GM21529 (cell line): ENCODE measurements at regions not wholly inside any gene's neighbourhood (a gene's known extent, or its start where the extent isn't known, plus 50 kb on each side); places are given as distances from the start of the nearest gene placed in this dataset.

Experiments
- ATAC-seq: cut with Tn5 transposase; IDR thresholded peaks from one replicate; pipeline ENCODE4 v1.9.1; 2021; ENCODE audit not compliant: unreplicated experiment

GRCh38 chr1:63034256-63034655 lies 250.3 kb downstream of the ATG4C start:
- no peak for ATAC-seq

DNA sequence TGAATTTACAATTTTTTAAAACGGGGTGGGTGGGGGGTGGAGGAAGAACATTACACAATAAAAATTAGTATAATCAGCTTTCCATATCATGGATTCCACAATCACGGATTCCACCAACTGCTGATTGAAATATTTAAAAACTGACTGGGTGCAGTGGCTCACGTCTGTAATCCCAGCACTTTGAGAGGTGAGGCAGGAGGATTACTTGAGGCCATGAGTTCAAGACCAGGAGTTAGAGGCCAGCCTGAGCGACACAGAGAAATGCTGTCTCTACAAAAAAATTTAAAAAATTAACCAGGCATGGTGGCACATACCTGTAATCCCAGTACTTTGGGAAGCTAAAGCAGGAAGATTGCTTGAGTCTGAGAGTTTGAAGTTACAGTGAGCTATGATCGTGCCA lies 254.7 kb downstream of the ATG4C start:
- ATAC-seq, result no peak

DNA sequence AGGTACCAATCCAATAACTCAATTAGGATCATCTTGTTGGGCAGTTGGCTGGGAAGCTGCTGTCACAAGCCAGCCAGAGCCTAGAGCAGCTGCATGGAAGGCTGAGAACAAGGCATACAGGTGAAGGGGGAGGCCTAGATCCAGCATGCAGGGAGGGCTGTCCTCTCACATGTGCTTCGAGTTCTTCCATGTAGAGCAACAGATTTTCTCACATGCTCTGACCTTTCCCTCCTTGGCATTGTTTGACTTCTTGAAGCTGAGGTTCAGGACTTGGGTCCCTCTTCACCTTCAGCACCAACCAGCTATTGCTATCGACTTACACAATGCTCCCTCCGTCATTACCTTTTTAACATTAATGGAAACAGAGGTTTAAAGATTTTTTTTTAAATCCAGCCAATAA lies 257.7 kb downstream of the ATG4C start:
- no peak for ATAC-seq

DNA sequence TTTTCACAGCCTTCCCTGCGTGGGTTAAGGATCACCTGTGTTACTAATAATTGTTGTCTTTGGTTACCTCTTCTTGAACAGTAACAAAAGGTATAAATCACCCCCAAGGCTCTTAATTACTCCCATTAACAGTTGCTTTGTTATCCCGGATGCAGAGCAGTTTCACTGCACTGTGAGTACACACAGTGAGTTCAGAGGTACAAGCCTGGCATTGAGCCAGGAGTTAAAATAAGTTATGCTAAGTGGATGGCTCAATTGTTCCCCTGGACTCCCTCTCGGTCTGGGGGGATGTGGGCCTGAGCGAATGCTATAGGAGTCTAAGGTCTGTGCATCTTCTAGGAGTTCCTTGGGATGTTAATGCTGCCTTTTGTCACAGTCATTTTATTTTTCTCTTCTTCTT lies 258.3 kb downstream of the ATG4C start:
- no peak for ATAC-seq

- ATAC-seq, result peak; percentile 52
Observed at GRCh38 chr1:63046539-63046938, 262.6 kb downstream of the ATG4C start.

- ATAC-seq, result no peak
Observed at GRCh38 chr1:63049135-63049534, 265.2 kb downstream of the ATG4C start.

GRCh38 chr1:63051356-63051755 lies 267.4 kb downstream of the ATG4C start:
- no peak for ATAC-seq

GRCh38 chr1:63051886-63052285 lies 268.0 kb downstream of the ATG4C start:
- no peak for ATAC-seq

DNA sequence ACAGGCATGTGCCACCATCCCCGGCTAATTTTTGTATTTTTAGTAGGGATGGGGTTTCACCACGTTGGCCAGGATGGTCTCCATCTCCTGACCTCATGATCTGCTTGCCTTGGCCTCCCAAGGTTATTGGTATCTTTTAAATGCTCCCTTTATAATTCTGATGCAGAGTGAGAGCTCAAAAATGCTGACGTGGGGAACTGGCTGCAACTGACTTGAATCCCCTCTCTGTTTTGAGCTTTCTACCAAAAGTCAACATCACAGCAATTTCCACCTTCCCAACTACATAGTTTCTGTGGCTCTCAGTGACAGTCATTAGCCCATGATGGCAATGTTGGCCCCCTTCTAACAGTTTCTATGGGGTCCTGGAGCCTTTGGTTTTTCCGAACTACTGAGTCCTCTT lies 268.2 kb upstream of the FOXD3 start:
- no peak for ATAC-seq

GRCh38 chr1:63063367-63063766 lies 259.0 kb upstream of the FOXD3 start:
- no peak for ATAC-seq

GRCh38 chr1:63064135-63064534 lies 258.2 kb upstream of the FOXD3 start:
- no peak for ATAC-seq

GRCh38 chr1:63068626-63069025 lies 253.7 kb upstream of the FOXD3 start:
- no peak for ATAC-seq

- no peak for ATAC-seq
Observed at GRCh38 chr1:63069214-63069613, 253.2 kb upstream of the FOXD3 start.

DNA sequence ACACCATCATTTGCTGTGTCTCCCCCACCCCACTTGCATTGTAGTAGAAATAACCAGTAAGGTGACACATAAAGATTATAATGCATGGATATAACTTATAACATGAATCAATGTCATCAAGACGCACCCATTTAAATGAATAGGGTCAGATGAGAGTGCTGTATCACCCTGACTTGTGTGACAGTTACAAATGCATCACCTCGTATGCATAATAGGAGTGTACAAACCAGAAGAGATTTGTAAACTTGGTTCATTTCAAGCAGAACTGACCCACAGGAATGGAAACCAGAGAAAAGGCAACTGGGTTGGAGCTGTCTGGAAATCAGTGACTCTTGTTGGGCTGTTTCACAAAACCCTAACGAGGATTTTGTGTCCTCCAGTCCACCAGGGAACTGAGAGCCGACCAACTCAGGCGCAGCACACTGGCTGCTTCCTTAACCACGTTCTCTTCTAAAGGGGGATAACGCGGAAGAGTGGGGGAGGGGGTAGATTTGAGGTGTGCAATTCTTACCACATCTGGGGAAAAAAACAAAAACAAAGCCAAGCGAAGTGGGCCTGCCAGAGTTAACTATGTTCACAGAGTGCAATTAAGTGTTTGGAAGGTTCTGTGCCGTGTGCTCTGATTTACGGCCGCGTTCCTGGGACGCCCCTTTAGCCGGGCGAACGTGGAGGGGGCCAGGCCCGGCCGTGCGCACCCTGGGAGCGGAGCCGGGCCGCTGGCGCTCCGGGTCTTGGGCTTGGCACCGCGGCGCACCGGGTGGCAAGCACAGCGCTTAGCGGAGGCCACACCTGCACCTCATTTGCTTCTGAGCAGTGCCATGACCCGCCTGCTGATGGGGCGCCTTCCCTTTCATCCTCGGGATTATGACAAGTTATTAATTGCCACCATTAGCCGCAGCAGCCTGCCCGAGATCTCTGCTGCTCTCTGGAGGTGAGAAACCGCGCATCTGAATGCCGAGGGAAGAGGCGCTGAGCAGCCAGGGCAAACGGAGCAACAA lies 248.8 kb upstream of the FOXD3 start:
- ATAC-seq, result no peak

DNA sequence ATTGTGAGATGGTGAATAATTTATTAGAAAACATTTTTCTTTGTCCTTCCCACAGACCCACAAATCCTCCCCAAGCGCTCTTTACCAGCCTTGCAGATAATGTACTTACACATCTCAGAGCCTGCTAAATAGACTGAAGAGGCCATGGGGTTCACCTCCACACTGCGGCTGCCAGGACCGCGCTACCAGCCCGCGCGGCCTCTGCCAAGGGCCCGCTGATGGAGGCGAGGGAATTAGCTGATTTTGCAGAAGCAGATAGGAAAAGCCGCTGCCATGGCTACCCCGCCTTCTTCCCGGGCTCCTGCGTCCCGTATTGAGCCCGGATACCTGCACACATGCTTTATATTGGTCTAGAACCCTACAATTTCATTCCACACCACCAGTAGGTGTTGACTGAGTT lies 248.0 kb upstream of the FOXD3 start:
- no peak for ATAC-seq

- ATAC-seq, result no peak
Observed at GRCh38 chr1:63082766-63083165, 239.6 kb upstream of the FOXD3 start.

DNA sequence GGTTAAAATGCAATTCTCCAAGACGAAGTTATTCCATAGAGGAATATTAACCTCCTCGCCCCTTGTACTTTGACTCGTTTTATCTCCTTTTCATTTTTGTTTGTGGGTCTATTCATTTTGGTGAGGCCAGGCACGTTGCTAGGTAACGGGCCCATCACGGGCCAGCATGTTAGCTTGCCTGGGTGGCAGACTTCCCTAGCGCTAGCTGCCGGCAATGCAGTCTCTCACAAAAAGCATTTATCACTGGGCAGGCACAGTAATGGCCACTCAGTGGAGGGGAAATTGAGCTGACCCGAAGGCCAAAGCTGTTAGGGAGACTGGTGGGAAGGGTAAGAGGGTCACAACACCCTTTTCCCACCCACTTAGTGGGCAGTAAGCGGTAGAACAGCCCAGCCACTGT lies 234.4 kb upstream of the FOXD3 start:
- no peak for ATAC-seq

DNA sequence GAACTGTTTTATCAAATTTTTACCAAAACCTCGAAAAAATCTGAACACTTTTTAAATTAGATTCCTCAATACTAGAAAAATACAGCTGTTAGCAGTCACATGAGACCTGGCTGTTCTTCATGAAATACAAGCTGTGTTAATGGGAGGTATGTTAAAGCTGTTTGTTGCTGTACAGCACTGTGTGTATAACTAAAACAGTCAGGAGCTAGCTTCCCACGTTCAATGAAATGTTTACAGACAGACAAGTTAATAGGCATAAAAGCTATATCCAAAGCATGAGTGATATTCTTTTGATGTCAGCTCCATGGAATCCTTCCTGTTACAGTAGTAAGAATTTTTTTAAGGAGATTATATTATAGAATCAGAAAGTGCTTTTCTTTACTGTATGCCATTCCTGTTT lies 223.2 kb upstream of the FOXD3 start:
- ATAC-seq, result no peak

DNA sequence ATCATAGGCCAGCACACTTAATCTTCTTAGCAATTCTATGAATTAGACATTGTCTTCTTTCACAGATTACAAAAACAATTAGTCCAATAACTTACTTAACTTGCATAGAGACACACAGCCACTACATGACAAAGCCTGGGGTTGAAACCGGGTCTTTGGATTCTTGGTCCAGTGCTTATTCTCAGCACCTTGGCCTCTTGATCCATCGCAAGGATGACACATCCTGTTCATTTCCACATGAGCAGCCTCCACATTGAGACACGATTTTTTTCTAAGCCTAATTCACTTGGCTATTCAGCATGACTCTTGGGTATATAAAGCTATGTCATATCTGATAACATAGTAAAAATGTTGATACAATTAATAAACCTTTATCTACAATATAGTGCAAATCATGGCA lies 221.0 kb upstream of the FOXD3 start:
- no peak for ATAC-seq

DNA sequence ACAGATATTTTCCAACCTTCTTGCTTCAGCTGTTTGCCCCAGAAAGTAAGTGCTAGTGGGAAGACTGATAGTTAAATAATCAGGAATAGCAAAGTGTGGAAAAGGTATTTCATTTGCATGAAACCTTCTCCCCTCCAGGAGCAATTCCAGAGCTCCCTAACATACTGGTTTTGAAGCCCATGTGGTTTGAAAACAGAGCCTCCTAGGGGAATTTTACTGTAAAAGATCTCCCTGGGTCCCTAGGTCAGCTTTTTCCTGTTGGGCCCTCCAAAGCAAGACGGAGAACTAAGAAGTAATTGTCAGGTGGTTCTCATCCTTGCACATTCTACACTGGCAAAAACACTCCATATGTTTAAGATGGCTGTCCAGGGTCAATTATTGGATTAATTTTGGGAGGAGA lies 218.7 kb upstream of the FOXD3 start:
- no peak for ATAC-seq

DNA sequence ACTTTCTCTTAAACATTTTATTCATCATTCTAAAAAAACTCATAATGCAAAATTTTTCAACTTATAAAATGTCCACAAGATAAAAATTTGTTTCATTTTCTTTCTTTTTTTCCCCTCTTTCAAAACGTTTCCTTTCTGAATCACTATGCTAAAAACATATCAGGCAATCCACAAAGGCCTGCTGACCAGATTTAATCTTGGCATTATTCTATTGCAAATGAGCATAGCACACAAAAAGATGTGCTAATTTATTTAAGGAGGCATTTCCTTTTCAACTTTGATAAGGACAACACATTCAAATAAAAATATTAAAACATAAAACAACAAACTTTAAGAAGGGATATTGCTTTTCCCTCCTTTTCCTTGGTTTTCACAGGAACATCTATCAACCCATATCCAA lies 215.3 kb upstream of the FOXD3 start:
- no peak for ATAC-seq

DNA sequence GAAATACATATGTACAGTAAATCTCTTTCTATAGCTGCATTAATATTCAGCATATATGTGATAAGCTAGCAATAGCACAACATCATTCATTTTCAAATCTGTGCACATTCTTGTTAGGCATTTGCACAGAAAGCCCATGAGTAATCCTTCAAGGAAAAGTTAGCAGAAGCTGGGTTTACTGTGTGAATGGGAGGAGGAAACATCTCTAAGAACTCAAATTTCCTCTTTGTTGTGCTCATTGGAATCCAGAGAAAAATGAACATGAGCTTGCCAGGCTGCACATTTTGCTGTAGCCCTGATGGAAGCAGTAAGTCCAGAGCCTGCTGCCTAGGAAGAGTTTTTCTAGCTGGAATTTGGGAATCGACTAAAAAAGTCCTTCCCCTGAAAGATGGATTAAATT lies 214.2 kb upstream of the FOXD3 start:
- ATAC-seq, result no peak
